HK-2 (cell line): ENCODE measurements at regions not wholly inside any gene's neighbourhood (a gene's known extent, or its start where the extent isn't known, plus 50 kb on each side); places are given as distances from the start of the nearest gene placed in this dataset.
"Not testable (repeated sequence)": the region's sequence is repeated elsewhere in the genome, so short reads cannot be mapped to it uniquely, and the experiment has no call there.

ENCODE experiments used
- DNase-seq: peaks from one replicate; pipeline ENCODE4 v3.0.0-alpha.2; 2018; ENCODE audit not compliant: unreplicated experiment

DNA sequence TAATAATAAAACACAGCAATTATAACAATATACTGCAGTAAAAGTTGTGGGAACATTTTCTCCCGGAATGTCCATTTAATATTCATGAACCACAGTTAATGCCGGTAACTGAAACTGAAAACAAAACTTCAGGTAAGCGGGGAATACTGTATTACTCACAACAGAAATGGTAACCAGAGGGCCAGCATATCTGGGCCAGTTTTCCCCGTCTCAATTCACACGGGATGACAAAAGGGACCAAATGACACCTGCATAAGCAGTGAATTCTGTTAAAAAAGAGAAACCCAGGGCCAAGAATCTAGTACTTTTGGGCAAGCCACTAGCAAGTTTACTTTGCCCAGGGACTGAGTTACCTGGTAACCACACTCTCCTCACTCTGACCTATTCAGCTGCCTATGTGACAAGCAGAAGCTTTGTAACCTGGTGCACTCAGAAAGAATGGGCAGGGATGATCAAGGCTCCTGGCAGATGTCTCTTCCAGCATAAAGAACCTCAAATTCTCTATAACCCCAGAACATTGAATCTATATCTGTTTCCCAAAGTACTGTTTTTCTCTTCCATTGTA is 1171.2 kb downstream of the DIAPH3 start:
- no peak for DNase-seq

DNA sequence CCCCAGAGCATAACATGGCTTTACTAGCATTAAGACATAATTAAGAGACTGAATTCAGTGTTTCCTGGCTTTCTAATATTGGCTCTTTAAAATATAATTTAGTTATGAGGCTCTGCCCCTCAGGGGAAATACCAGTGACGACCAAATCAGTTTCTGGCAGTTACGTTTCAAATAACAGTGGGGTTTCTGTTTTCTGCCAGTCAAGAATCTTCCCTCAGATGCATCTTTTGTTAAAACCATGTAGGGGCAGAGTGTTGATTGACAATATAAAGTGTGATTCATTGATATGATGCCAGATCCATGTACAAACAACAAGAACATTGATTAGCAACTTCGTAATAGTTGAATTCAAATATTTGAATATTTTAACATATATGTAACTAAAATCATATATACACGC is 1169.7 kb downstream of the DIAPH3 start:
- DNase-seq: no peak

DNA sequence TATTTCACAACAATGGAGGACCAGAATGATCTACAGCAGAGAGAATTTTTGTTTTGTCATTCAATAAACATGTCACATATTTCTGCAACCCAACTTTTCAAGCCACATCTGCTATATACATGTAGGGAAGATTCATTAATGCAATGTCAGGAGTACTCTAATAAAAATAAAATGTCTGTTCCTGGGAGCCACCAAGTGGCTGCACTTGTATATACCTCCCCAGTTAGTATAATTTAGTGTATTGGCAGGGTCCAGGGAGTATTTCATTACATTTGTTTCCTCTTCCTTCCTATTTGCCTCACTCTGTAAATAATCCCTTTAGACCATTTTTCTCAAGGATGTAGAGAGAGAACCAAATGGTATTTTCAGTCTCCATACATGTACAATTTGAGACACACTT is 1169.0 kb downstream of the DIAPH3 start:
- DNase-seq: no peak

DNA sequence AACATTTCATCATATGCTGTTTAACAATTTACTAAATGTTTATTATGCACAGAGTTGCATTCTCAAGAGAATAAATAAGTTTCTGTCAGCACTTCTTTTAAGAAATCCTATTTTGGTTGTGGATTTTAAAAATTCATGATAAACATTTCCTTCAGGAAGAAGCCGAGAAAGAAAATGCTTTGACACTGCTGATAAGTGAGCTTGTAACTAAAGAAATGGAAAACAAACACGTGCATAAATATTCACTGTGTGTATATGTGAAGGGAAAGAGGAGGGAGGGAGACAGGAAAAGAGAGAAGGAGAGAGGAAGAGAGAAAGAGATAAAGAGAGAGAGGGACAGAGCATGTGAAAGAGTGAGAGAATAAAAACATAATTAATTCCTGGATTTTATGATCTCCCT is 1165.0 kb downstream of the DIAPH3 start:
- no peak for DNase-seq

DNA sequence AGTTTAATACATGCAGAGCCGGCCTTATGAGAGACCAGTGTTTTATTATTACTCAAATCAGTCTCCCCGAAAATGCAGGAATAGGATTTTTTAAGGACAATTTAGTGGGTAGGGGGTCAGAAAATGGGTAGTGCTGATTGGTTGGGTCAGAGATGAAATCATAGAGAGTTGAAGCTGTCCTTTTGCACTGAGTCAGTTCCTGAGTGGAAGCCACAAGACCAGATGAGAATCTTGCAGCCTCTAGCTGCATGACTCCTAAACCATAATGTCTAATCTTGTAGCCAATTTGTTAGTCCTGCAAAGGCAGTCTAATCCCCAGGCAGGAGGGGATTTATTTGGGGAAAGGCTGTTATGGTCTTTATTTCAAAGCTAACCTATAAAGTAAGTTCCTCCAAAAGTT is 1163.9 kb downstream of the DIAPH3 start:
- no peak for DNase-seq

DNA sequence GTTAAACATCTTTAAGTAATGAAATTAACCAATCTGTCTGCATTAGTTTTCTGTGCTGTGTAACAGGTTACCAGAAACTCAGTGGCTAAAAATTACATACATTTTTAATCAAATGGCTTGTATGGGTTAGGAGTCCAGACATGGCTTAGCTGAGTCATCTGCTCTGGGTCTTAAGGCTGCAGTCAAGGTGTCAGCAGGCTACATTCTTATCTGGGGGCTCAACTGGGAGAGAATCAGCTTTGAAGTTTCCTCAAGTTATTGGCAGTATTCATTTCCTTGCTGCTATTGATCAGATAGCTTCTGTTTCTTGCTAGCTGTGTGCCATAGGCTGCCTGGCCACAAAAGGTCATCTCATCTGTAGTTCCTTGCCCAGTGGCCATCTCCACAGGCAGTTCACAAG is 1163.0 kb downstream of the DIAPH3 start:
- no peak for DNase-seq

DNA sequence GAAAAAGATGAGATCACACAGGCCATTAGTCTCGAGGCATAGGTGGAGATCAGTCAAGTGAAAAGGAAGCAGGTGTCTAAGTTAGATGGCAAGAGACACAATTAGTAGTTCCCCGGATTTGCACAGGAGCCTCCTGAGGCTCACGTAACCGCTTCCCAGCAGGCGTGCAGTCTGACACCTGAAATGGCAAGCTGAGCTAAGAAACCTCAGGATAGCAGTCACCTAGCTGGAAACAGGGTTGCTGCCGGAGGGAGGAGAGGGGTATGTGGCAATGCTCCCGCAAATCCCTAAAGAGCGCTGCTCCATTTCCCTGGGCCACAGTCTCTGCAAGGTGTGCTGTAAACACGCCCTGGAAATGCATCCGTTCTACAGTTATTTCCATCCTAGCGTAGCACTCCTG is 1151.0 kb downstream of the DIAPH3 start:
- DNase-seq: no peak

DNA sequence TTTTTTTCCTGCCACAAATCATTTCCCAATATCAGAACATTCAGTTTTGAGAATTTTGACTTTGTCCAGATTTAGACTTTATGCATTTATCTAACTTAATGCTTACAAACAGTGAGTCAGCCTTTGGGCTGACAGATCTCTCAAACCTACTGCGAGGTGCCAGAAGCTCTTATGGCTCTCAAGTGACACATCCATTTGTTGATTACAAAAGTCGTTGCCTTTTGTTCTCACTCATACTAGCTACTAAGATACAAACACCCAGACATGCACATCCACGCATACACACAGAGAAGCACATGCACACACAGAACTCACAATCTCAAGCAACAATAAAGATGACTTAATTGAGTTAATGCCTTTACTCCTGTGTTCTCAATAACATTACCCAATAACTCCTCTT is 1147.5 kb downstream of the DIAPH3 start:
- DNase-seq: no peak

DNA sequence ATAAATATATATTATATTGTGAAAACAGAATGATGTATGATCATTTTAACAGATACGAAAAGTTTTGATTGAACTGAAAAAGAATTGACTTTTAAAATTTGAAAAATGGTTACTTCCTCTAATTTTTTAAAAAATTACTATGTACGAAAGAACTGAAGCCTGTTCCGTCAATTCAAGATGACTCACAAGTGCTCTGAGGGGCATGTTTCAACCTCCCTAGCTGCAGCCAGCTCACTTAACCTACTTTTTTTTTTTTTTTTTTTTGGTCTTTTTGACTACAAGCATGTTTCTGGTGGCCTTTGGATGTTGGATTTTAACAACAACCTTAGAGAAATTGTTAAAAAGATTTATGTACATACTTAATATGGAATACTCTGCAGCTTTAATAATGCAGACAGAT is 1139.3 kb downstream of the DIAPH3 start:
- no peak for DNase-seq

DNA sequence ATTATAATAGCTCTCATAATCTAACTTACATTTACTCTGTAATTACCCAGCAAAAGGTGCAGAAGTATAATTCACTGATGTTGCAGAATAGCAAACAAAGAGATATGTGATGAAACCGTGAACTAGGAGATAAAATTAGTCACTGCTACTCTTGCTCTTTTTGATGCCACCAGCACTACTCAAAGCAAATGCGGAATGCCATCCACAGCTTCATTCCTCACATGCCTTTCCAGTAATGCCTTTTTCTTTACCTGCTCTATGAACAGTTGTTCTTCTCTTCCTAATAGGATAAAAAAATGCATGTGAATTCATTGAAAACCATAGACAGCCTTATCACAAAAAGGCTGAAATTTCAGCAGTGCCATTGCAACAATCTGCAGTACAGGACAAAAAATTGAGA is 1129.5 kb downstream of the DIAPH3 start:
- DNase-seq: no peak

DNA sequence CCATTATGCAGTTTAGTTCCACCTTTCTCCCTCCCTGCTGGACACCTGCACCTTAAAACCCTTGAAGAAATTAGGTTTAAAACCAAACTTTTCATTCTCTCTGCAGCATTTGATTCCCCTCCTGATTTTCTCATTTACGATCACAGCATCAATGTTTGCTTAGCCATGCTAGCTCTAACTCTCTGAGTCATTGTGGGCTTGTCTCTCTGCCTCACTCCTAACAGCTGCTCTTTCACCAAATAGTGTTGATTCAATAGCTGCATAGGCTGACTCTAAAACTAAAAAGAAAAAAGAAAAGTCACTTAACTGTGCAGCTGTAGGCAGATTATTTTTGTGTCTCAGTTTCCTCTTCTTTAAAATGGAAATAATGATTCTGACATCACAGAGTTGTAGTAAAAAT is 1124.9 kb downstream of the DIAPH3 start:
- DNase-seq: no peak

DNA sequence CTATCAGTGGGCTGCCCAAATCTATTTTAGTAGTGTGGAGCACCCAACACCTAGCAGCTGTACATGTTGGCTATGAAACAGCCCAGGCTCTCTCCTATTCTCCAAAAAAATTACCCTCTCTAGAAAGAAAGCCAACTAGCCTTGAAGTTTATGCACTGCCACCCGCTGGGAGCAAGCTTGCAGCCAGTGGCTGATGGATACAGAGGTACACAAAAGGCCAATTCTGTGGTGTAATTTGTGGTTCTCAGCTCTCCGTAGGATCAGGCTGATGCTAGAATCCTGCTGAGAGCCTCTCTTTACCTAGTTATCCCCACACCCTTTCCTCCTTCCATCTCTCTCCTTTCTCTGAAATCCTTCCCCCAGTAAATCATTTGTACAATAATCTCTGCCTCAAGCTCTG is 1120.7 kb downstream of the DIAPH3 start:
- DNase-seq: no peak

DNA sequence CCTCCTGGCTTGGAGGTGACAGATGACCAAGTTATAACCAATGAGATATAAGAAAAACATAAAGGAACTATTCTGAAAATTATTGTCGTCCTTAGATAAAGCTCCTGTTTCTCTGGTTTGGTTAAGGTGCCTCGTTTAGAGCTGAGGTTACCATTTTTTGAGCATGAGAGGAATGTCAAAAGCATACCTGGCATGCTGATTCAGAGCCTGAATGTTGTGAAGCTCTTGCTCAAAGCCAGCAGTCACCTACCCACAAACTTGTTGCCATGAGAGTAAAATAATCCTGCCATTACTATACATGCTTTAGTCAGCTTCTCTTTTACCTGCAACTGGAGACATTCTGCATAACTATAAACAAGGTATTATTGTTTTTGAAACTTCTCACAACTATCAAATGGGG is 1116.2 kb downstream of the DIAPH3 start:
- DNase-seq: no peak

DNA sequence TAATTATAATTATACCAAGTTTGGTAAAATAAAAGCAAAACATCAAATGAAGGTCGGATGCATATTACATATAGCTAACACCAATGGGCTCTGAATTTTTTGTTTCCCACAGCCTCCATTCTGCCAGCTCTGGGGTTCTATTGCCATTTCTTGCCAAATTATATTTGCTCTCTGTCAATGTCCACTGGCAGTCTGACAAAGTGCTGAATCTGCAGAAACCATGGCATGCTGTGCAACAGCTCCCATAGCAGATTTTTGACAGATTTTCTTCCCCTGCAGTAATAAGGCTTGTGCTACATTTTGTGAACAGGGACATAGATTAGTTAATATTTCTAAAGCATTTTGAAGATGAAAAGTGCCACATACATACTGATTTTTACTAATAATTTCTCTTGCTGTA is 1102.1 kb downstream of the DIAPH3 start:
- DNase-seq: no peak

DNA sequence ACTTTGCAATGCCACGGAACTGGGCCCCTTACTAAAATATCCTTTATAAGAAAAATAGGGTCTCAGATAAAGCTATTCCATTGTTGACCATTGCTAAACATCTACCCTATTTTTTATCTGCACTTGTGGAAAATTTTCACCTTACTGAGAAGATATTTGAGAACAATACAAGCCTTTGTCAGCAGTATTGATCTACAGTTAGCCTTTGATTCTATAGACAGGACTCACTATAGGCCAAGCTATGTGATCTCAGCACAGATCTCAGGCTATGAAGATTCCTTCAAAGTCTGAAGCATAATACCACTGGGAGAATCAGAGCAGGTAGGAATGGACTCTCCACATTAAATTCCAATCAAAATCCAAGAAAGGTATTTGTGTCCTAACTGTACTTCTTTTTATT is 1099.7 kb downstream of the DIAPH3 start:
- DNase-seq: no peak

DNA sequence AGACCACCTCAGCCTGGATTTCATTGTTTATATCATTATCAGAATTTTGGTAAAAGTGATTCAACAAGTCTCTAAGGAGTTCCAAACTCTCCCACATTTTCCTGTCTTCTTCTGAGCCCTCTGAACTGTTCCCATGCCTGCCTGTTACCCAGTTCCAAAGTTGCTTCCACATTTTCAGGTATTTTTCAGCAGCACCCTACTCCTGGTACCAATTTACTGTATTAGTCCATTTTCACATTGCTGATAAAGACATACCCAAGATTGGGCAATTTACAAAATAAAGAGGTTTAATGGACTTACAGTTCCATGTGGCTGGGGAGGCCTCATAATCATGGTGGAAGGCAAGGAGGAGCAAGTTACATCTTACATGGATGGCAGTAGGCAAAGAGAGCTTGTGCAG is 1087.3 kb downstream of the DIAPH3 start:
- DNase-seq: not testable (repeated sequence)

DNA sequence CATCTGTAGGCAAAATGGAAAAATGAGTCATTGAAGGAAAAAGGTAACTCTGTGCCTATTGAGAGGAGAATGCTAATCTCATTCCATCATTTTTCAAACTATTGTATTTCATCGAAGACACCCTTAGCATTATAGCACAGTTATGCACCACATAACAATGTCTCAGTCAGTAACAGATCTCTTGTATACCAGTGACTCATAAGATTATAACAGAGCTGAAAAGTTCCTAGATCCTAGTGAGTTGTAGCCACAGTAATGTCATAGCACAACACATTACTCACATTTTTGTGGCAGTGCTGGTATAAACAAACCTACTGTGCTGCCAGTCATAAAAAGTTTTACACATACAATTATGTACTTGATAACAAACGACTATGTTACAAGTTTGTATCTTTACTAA is 1077.6 kb downstream of the DIAPH3 start:
- DNase-seq: no peak

DNA sequence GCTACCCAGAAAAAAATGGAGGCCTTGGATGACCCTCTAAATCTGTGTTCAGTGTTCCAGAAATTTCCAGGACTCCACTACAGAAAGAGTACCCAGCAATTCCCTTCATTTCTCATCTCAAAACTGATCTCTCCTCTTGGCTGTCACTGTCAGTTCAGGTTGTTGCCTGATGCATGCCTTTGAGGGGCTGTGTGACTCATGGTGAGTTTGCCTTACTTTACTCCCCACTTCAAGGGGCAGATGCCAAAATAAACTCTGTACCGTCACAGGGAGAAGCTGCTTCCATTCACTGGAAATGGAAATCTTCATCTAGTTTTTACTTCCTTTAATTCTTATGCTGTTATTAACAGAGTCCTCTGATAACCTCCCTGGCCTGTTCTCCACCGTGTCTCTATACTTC is 1075.0 kb downstream of the DIAPH3 start:
- DNase-seq: no peak

DNA sequence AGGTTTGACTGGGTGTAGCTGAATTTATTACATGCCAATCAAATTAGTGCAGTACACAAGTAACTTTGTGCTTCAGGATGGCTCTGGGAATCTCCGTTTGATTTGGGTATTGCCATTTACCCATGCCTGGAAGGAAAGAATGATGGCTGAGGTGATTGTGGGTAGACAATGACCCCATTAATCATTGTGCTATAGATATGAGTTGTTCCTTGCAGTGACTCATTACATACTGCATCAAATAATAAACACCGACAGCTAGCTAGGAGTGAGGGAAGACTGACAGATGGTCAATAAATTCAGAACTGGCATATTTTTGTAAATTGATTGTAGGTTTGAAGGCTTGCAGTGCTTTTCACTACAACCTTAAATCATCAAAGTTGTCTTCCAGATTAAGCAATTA is 1069.5 kb downstream of the DIAPH3 start:
- DNase-seq: no peak

DNA sequence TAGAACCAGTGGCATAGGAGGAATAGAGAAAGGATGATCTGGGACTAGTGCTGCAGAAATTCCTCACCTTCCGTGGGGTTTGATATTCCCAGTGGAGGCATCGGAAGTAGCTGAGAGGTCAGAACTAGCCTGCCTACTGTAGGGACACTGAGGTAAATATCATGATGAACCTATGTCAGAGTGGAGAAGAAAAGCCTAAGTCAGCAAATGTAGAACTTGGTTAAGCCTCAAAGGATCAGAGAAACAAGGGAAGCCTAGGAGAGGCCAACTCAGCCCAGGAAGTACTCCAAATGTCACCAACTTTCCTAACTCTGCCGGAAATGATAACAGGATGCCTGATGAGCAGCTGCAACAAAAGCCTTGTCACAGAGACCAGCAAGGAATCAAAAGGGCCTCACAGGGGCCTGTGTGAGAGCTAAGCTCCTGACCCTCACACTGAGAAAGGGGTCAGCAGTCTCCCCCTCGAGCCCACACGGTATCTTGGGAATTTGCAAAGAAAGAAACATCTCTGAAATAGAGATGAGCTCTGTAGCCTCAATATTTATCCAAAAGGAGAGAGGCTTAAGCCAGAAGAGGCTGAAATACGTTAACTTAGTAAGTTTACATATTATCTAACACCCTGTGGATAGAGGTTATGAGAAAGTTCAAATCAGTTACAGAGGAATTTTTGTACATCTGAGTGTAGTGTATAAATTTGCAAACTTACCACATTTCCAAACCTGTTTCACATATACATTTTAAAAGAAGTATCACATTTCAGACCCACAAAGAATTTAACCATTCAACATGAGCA is 1064.3 kb downstream of the DIAPH3 start:
- DNase-seq: no peak

DNA sequence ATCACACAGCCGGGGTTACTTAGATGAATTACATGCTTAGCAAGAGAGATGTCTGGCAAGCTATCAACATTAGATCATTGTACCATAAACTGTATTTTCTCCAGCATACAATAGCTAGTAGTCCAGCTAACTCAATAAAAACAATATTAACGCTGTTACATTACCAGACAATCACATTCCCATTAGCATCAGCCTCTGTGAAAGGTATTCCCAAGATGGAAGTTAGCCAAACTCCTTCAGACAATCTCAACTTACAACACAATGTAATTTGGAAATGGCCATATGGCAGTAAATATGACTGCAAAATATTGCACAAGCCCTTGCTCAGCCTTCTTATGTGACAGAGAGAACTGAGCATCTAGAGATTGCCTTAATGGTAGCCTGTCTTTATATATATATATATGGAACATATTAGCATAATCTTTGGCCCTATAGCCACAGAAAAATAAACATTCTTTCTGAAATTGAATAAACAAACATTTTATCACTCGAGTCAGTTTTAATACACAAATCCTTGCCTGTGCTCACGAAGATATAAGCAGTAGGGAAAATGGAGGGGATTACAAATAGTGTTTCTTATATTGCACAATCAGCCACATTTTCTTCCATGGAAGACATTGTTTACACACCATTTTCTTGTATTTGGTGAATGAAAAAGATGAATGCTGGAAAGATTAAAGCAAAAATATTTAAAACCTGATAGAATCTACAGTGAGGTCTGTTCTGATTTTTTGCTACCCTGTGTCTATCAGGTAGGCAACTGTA is 1060.5 kb downstream of the DIAPH3 start:
- DNase-seq: no peak

DNA sequence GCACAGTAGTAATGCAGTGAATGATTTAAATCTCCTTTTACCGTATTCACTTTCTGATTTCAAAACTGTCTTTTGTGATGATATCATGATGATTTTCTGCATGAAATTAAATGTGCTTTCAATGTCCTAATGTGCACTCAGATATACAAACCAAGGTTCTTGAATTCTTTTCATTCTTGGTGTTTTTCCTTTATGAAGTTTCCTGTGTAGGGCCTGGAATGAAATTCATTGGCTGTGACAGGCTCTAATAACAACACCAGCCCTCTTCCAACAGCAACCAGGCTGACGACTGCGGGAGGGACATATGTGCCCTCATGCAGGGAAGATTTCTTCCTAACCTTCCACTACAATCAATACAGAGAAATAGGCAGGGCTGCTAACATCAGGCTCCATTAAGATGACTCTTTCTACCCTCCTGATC is 1052.0 kb downstream of the DIAPH3 start:
- DNase-seq: no peak

DNA sequence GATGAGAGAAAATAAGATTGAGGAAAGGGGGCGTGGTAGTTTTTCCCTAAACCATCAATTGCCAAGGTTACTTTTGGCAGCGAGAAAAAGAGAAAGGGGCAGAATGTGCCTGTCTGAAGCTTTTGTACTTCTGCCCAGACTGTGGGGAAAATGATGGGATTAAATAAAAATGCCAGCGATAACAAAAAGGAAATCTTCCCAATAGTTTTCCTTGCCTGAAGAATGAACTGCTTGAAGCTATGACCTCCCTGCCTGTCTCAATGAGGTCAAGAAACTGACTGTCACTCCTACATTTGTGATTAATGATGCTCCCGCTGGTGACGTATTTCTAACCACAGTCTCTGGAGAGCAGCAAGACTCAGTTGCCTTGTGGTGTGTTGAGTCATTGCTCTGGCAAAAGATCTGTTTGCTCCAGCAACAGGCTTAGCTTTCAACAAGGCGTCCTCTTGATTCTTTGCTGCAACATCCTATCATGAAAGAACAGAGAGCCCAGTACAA is 1051.5 kb downstream of the DIAPH3 start:
- DNase-seq: peak; percentile 44
